IMR-90 (cell line): ENCODE measurements at regions not wholly inside any gene's neighbourhood (a gene's known extent, or its start where the extent isn't known, plus 50 kb on each side); places are given as distances from the start of the nearest gene placed in this dataset.

Experiments used
- ATAC-seq: fragments of 200-7000 bp; cut with Tn5 transposase; 2 replicates; pipeline ENCODE4 v1.9.1; 2020; ENCODE audit warnings: low read depth, mild to moderate bottlenecking, moderate library complexity
- BruUV-seq: library from RNA; stranded (reverse); fragments of 400-500 nt; replicated peaks from 2 replicates; lab custom pipeline; 2021; lab: Mats Ljungman, UMichigan
- CTCF ChIA-PET: fragments of 300-600 bp; formaldehyde crosslinking; extraction: SDS; loops from one replicate; lab custom pipeline; 2021; ENCODE audit warnings: antibody characterized with exemption; lab: Yijun Ruan, JAX
- POLR2A ChIA-PET: fragments of 300-600 bp; sonication (Branson Sonifier 250); formaldehyde crosslinking; loops from one replicate; lab custom pipeline; 2022; ENCODE audit warnings: antibody characterized with exemption; ENCODE audit not compliant: unreplicated experiment; lab: Charles Lee
- DNase-seq: peaks from one replicate; pipeline ENCODE4 v3.0.0; 2013
- H2AFZ ChIP-seq: replicated peaks from 2 replicates; pipeline ENCODE3; 2013; ENCODE audit warnings: low read length, mild to moderate bottlenecking; ENCODE audit not compliant: poor library complexity
- H2AK5ac ChIP-seq: 2 replicates; pipeline ENCODE4 v1.6.1; 2013; ENCODE audit warnings: low read depth, low read length, inconsistent platforms
- H2AK9ac ChIP-seq: replicated peaks from 2 replicates; pipeline ENCODE3; 2013; ENCODE audit warnings: mild to moderate bottlenecking, low read depth, low read length, moderate library complexity; ENCODE audit not compliant: poor library complexity
- H2BK120ac ChIP-seq: 2 replicates; pipeline ENCODE4 v1.6.1; 2013; ENCODE audit warnings: low read depth, low read length, inconsistent platforms
- H2BK15ac ChIP-seq: 3 replicates; pipeline ENCODE4 v1.6.1; 2013; ENCODE audit warnings: low read depth, low read length, inconsistent platforms
- H2BK20ac ChIP-seq: 2 replicates; pipeline ENCODE4 v1.6.1; 2013; ENCODE audit warnings: low read depth, mild to moderate bottlenecking, inconsistent platforms, low read length, moderate library complexity
- H2BK5ac ChIP-seq: 2 replicates; pipeline ENCODE4 v1.6.1; 2013; ENCODE audit warnings: mild to moderate bottlenecking, low read depth, low read length, inconsistent platforms; ENCODE audit not compliant: poor library complexity, severe bottlenecking
- H3K14ac ChIP-seq: replicated peaks from 2 replicates; pipeline ENCODE4 v1.6.1; 2013; ENCODE audit warnings: low read depth, low read length, inconsistent platforms
- H3K18ac ChIP-seq: 2 replicates; pipeline ENCODE4 v1.6.1; 2013; ENCODE audit warnings: low read depth, low read length, control low read depth
- H3K23ac ChIP-seq: 2 replicates; pipeline ENCODE4 v1.6.1; 2013; ENCODE audit warnings: low read depth, low read length, inconsistent platforms
- H3K27ac ChIP-seq: 2 replicates; pipeline ENCODE4 v1.5.1; 2013; ENCODE audit warnings: mild to moderate bottlenecking, control low read depth, low read length; ENCODE audit not compliant: insufficient read depth
- H3K27me3 ChIP-seq: 2 replicates; pipeline ENCODE4 v1.6.1; 2013; ENCODE audit warnings: low read length; ENCODE audit not compliant: control insufficient read depth, insufficient read depth
- H3K36me3 ChIP-seq: 2 replicates; pipeline ENCODE4 v1.6.1; 2013; ENCODE audit warnings: low read length, mixed read lengths; ENCODE audit not compliant: control insufficient read depth, insufficient read depth
- H3K4ac ChIP-seq: 2 replicates; pipeline ENCODE4 v1.6.1; 2013; ENCODE audit warnings: low read depth, low read length, inconsistent platforms
- H3K4me1 ChIP-seq: 2 replicates; pipeline ENCODE4 v1.6.1; 2013; ENCODE audit warnings: low read length, mixed read lengths; ENCODE audit not compliant: control insufficient read depth, insufficient read depth
- H3K4me2 ChIP-seq: 2 replicates; pipeline ENCODE4 v1.6.1; 2013; ENCODE audit warnings: low read depth, mild to moderate bottlenecking, control low read depth, low read length, moderate library complexity
- H3K4me3 ChIP-seq: 2 replicates; pipeline ENCODE4 v1.5.1; 2013; ENCODE audit warnings: low read depth, mild to moderate bottlenecking, control low read depth, low read length, moderate library complexity; ENCODE audit not compliant: insufficient read depth
- H3K56ac ChIP-seq: 2 replicates; pipeline ENCODE4 v1.6.1; 2013; ENCODE audit warnings: low read length, inconsistent platforms; ENCODE audit not compliant: insufficient read depth; ENCODE audit errors: extremely low read depth
- H3K79me1 ChIP-seq, 2 experiments: 2 replicates each; pipeline ENCODE4 v1.6.1; 2013; ENCODE audit warnings: low read length in 2 of 2, inconsistent platforms in 1 of 2, low read depth in 1 of 2
- H3K9ac ChIP-seq: 2 replicates; pipeline ENCODE4 v1.6.1; 2013; ENCODE audit warnings: low read depth, low read length, control low read depth
- H3K9me1 ChIP-seq: 2 replicates; pipeline ENCODE4 v1.6.1; 2013; ENCODE audit warnings: low read length, inconsistent platforms; ENCODE audit not compliant: insufficient read depth
- H3K9me3 ChIP-seq: 2 replicates; pipeline ENCODE4 v1.6.1; 2013; ENCODE audit warnings: low read length; ENCODE audit not compliant: control insufficient read depth, insufficient read depth
- H4K20me1 ChIP-seq: 2 replicates; pipeline ENCODE4 v1.6.1; 2013; ENCODE audit warnings: low read length, inconsistent platforms; ENCODE audit not compliant: insufficient read depth
- H4K5ac ChIP-seq: 2 replicates; pipeline ENCODE4 v1.6.1; 2013; ENCODE audit warnings: mild to moderate bottlenecking, low read depth, low read length, control low read depth
- H4K8ac ChIP-seq, 2 experiments: 2 replicates each; pipeline ENCODE4 v1.6.1; 2013; ENCODE audit warnings: low read depth in 2 of 2, low read length in 2 of 2, control low read depth in 1 of 2, inconsistent platforms in 1 of 2
- H4K91ac ChIP-seq: 2 replicates; pipeline ENCODE4 v1.6.1; 2013; ENCODE audit warnings: low read depth, low read length, inconsistent platforms; ENCODE audit not compliant: insufficient read depth
- CTCF ChIP-seq: conservative IDR thresholded peaks from 2 replicates; pipeline ENCODE4 v1.5.1; 2012; ENCODE audit warnings: mild to moderate bottlenecking, low read depth, low read length, improper control_type of control experiment
- ELK1 ChIP-seq: fragments of 150-350 bp; IDR thresholded peaks from 2 replicates; pipeline ENCODE4 v1.6.1; 2016; ENCODE audit warnings: low read depth, mild to moderate bottlenecking, low read length, moderate library complexity, borderline replicate concordance
- FOS ChIP-seq: fragments of 150-350 bp; IDR thresholded peaks from 2 replicates; pipeline ENCODE4 v1.6.1; 2016; ENCODE audit warnings: low read depth, low read length
- MAFK ChIP-seq: IDR thresholded peaks from 2 replicates; pipeline ENCODE4 v1.6.1; 2012; ENCODE audit warnings: low read depth, low read length, improper control_type of control experiment
- MXI1 ChIP-seq: IDR thresholded peaks from 2 replicates; pipeline ENCODE4 v1.6.1; 2012; ENCODE audit warnings: low read depth, mild to moderate bottlenecking, low read length, moderate library complexity, borderline replicate concordance
- POLR2A ChIP-seq: IDR thresholded peaks from 2 replicates; pipeline ENCODE4 v1.6.1; 2012; ENCODE audit warnings: mild to moderate bottlenecking, low read depth, low read length
- RFX5 ChIP-seq: IDR thresholded peaks from 2 replicates; pipeline ENCODE4 v1.8.0; 2012; ENCODE audit warnings: low read depth, mild to moderate bottlenecking, low read length, moderate library complexity
- WGBS, 2 experiments: methylation state at CpG; one replicate each; pipeline versions ENCODE4 v1.1.5 to v1.1.7; 2013; ENCODE audit warnings: missing lambda C conversion rate in 2 of 2; ENCODE audit not compliant: insufficient read length in 1 of 2; ENCODE audit errors: extremely low coverage in 2 of 2; 5-methylcytosine and 5-hydroxymethylcytosine counted together
- dilution Hi-C: fragments of 300-500 bp; cut with HindIII; formaldehyde crosslinking; loops from one replicate; pipeline ENCODE4 v1.14.3; 2018; ENCODE audit warnings: low sequenced_read_pairs; ENCODE audit not compliant: unreplicated experiment
- in situ Hi-C: fragments of 300-500 bp; cut with MboI; formaldehyde crosslinking; loops from 3 replicates; pipeline ENCODE4 v1.14.3; 2019; ENCODE audit warnings: low sequenced_read_pairs, inconsistent platforms, mixed read lengths
- intact Hi-C: fragments of 100-400 bp; cut with micrococcal nuclease; formaldehyde crosslinking; loops from 2 replicates; pipeline ENCODE4 v1.10.0; 2022

- Histone ChIP-seq H3K56ac (no peak overlapping the region), H2AK9ac (no peak overlapping the region), H2BK15ac (no peak overlapping the region), H3K27ac (no peak overlapping the region), H3K4me2 (no peak overlapping the region), H4K20me1 (no peaks in the 10 kb centered on the region), H2BK20ac (no peak overlapping the region), H2BK120ac (no peak overlapping the region), H2BK5ac (no peak overlapping the region), H3K9me3 (no peaks in the 10 kb centered on the region), H3K4me3 (no peak overlapping the region), H4K5ac (no peak overlapping the region), H3K9ac (no peak overlapping the region), H3K4ac (no peak overlapping the region), H3K36me3 (no peaks in the 10 kb centered on the region), H3K79me1 (no peaks in the 10 kb centered on the region), H2AK5ac (no peak overlapping the region), H3K14ac (no peak overlapping the region), H3K9me1 (no peaks in the 10 kb centered on the region), H3K27me3 (no peaks in the 10 kb centered on the region), H3K23ac (no peak overlapping the region), H2AFZ (no peak overlapping the region), H3K4me1 (no peaks in the 10 kb centered on the region), H3K18ac (no peak overlapping the region), H4K8ac (no peak overlapping the region), H4K91ac (no peak overlapping the region)
- BruUV-seq, result no TSS peak
- ChIA-PET POLR2A (no interaction called here), CTCF (no interaction called here)
- in situ Hi-C loops, result no loop called here
- no CpG with 5 or more reads among the region's 1 CpG for WGBS, 2 experiments
- dilution Hi-C loops, result no loop called here
- DNase-seq (no peak), ATAC-seq (no peak)
- intact Hi-C loops, result loop anchor here (5.0 kb wide), 2 partner anchors 162 to 182 kb away; no protein-coding TSS in a partner anchor
- TF ChIP-seq ELK1 (no peak), CTCF (no peak), POLR2A (no peak), MXI1 (no peak), FOS (no peak), RFX5 (no peak), MAFK (no peak)
Observed at GRCh38 chr1:99525331-99525730, 120.6 kb upstream of the PALMD start.
